Skeletal muscle cell (primary cell): ENCODE measurements at regions not wholly inside any gene's neighbourhood (a gene's known extent, or its start where the extent isn't known, plus 50 kb on each side); places are given as distances from the start of the nearest gene placed in this dataset.
A peak's percentile ranks its signal among the peaks of the same experiment; 100 is the strongest.
"Not testable (repeated sequence)": the region's sequence is repeated elsewhere in the genome, so short reads cannot be mapped to it uniquely, and the experiment has no call there.

Experiments
- DNase-seq: peaks from one replicate; pipeline ENCODE4 v3.0.0-alpha.2; 2010; ENCODE audit warnings: low read depth
- H3K4me3 ChIP-seq: 2 replicates; pipeline ENCODE4 v1.5.1; 2011; ENCODE audit warnings: low read depth, mild to moderate bottlenecking, control low read depth, low read length, moderate library complexity

GRCh38 chr11:69914286-69915150, 95.3 kb upstream of the FGF3 start:
- no peak overlapping the region for H3K4me3 ChIP-seq
- DNase-seq = no peak

GRCh38 chr11:69915151-69915500, 95.9 kb upstream of the FGF3 start:
- DNase-seq = no peak
- H3K4me3 ChIP-seq = no peak overlapping the region

- H3K4me3 ChIP-seq = peak overlapping the region; percentile 25
- no peak for DNase-seq
Observed at GRCh38 chr11:69915501-69916250, 96.5 kb upstream of the FGF3 start.

- not testable (repeated sequence) for H3K4me3 ChIP-seq, DNase-seq
Observed at GRCh38 chr11:69916251-69916649, 97.0 kb upstream of the FGF3 start.

GRCh38 chr11:69916806-69917387, 97.7 kb upstream of the FGF3 start:
- no peak for DNase-seq
- no peak overlapping the region for H3K4me3 ChIP-seq

GRCh38 chr11:69917529-69917928, 98.3 kb upstream of the FGF3 start:
- no peak overlapping the region for H3K4me3 ChIP-seq

GRCh38 chr11:69918231-69918937, 99.2 kb upstream of the FGF3 start:
- DNase-seq = no peak

More at GRCh38 chr11:69917529-69917928, 98.3 kb upstream of the FGF3 start:
- no peak for DNase-seq

GRCh38 chr11:69918938-69919650, 99.9 kb upstream of the FGF3 start:
- no peak for DNase-seq
- H3K4me3 ChIP-seq = no peak overlapping the region

More at GRCh38 chr11:69918231-69918937, 99.2 kb upstream of the FGF3 start:
- no peak overlapping the region for H3K4me3 ChIP-seq

GRCh38 chr11:69919659-69920344, 100.6 kb upstream of the FGF3 start:
- DNase-seq = no peak
- no peak overlapping the region for H3K4me3 ChIP-seq

GRCh38 chr11:69920345-69921127, 101.3 kb upstream of the FGF3 start:
- H3K4me3 ChIP-seq = no peak overlapping the region
- no peak for DNase-seq

GRCh38 chr11:69921128-69922014, 102.2 kb upstream of the FGF3 start:
- H3K4me3 ChIP-seq = no peak overlapping the region
- DNase-seq = no peak

GRCh38 chr11:69922015-69922595, 102.9 kb upstream of the FGF3 start:
- no peak for DNase-seq
- no peak overlapping the region for H3K4me3 ChIP-seq

- no peak overlapping the region for H3K4me3 ChIP-seq
- DNase-seq = no peak
Observed at GRCh38 chr11:69922596-69923111, 103.4 kb upstream of the FGF3 start.

GRCh38 chr11:69923196-69923595, 104.0 kb upstream of the FGF3 start:
- H3K4me3 ChIP-seq = no peak overlapping the region
- no peak for DNase-seq

GRCh38 chr11:69923641-69924307, 104.6 kb upstream of the FGF3 start:
- H3K4me3 ChIP-seq = no peak overlapping the region
- DNase-seq = no peak
